GM18951 (cell line): ENCODE measurements at regions not wholly inside any gene's neighbourhood (a gene's known extent, or its start where the extent isn't known, plus 50 kb on each side); places are given as distances from the start of the nearest gene placed in this dataset.

ENCODE experiments used
- POLR2A ChIP-seq: IDR thresholded peaks from 4 replicates; pipeline ENCODE4 v1.6.1; 2011; ENCODE audit warnings: mild to moderate bottlenecking; ENCODE audit not compliant: insufficient read length, insufficient read depth; ENCODE audit errors: extremely low read depth
- in situ Hi-C: fragments of 300-500 bp; cut with MboI; formaldehyde crosslinking; loops from one replicate; pipeline ENCODE4 v1.12.0; 2022; ENCODE audit warnings: low sequenced_read_pairs, mixed read lengths, inconsistent platforms; ENCODE audit not compliant: unreplicated experiment

- TF ChIP-seq POLR2A, result no peak
- in situ Hi-C loops, result no loop called here
These were observed 421.7 kb upstream of the INTU start for GRCh38 chr4:127210893-127211649.

DNA sequence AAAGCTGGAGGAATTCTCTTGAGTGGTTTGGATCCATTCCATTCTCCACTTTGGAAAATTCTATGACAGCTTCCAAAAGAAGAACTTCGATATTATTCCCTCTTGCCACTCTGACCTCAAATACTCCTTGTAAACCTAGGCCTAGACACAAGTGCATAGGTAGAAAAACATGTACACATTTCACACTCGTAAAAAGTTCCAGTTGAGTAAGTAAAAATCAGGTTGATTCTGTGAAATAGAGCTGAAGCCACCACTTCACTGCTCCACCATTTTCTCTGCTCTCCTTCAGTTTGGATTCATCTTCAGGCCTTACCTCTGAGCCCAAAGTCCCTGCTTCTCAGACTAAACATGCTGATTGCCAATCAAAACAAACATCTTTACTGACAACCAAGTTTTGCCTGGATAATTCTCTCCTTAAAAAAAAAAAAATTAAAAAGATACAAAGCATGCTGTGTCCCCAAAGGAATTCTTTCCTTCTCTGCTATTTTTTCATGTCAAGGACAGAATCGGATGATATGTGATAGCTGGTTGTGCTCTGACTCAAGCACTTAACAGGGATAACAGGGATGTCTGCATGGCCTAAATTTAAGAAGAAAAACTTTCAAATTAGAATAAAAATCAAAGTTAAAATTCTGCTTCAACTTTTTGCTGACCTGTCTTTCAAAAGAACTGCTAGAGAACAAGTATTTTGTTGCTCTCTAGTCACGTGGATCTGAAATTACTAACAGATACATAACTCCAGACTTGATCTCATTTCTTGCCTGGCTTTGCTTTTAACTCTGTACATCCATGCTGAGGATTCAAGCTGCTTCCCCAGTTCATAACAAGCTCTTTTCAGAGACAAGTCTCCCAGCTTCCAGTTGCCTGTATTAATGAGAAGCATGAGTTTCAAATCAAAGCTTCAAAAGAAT lies 420.9 kb upstream of the INTU start:
- no peak for TF ChIP-seq POLR2A
- in situ Hi-C loops, result no loop called here

GRCh38 chr4:127212701-127213100 lies 420.1 kb upstream of the INTU start:
- in situ Hi-C loops, result no loop called here
- no peak for TF ChIP-seq POLR2A

DNA sequence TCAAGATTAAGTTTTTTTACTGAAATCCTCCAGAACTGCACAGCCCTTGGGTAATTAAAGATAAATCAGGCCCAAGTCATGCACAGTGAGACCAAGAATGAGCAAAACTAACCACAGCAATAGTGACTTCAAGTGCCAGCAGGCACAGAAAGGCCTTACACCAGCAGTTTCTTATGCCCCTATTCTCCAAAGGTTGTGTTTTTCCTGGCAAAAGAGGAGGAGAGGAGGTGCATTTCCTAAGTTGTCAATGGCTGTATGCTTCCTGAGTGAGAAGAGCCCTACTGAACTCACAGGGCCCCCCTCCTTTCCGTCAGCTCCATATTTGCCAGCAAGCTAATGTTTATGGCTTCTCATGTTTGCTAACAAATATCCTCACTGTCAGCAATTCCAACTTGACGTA lies 418.7 kb upstream of the INTU start:
- no peak for TF ChIP-seq POLR2A
- in situ Hi-C loops, result no loop called here

GRCh38 chr4:127214931-127215330 lies 417.8 kb upstream of the INTU start:
- in situ Hi-C loops, result no loop called here
- no peak for TF ChIP-seq POLR2A

- in situ Hi-C loops, result no loop called here
- no peak for TF ChIP-seq POLR2A
These were observed 415.0 kb upstream of the INTU start for GRCh38 chr4:127217586-127218229.

- no peak for TF ChIP-seq POLR2A
- in situ Hi-C loops, result no loop called here
These were observed 413.5 kb upstream of the INTU start for GRCh38 chr4:127219232-127219631.

DNA sequence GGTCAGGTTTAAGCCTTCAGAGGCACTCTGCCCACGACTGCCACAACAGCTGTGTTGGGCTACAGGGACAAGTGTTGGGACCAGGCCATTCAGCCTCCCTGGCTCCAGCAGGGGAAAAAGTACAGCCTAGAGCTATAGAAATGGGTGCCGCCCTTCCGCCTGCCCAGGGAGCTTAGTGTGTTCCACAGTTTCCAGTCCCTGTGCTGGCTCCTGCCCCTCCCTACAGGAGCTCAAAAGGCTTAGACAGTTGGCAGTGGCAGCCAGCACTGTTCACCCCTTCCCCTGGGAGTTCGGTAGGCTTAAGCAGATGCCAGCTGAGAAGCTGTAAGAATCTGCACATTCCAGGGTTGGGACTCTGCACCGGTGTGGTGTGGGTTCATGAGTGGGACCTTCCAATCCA lies 408.2 kb upstream of the INTU start:
- TF ChIP-seq POLR2A, result no peak
- in situ Hi-C loops, result no loop called here

- no peak for TF ChIP-seq POLR2A
- in situ Hi-C loops, result no loop called here
These were observed 402.7 kb upstream of the INTU start for GRCh38 chr4:127229855-127230608.

- no peak for TF ChIP-seq POLR2A
- in situ Hi-C loops, result no loop called here
These were observed 395.9 kb upstream of the INTU start for GRCh38 chr4:127236889-127237288.

GRCh38 chr4:127237581-127237980 lies 395.2 kb upstream of the INTU start:
- in situ Hi-C loops, result no loop called here

GRCh38 chr4:127238956-127239475 lies 393.7 kb upstream of the INTU start:
- TF ChIP-seq POLR2A, result no peak
- in situ Hi-C loops, result no loop called here

More at GRCh38 chr4:127237581-127237980, 395.2 kb upstream of the INTU start:
- no peak for TF ChIP-seq POLR2A

DNA sequence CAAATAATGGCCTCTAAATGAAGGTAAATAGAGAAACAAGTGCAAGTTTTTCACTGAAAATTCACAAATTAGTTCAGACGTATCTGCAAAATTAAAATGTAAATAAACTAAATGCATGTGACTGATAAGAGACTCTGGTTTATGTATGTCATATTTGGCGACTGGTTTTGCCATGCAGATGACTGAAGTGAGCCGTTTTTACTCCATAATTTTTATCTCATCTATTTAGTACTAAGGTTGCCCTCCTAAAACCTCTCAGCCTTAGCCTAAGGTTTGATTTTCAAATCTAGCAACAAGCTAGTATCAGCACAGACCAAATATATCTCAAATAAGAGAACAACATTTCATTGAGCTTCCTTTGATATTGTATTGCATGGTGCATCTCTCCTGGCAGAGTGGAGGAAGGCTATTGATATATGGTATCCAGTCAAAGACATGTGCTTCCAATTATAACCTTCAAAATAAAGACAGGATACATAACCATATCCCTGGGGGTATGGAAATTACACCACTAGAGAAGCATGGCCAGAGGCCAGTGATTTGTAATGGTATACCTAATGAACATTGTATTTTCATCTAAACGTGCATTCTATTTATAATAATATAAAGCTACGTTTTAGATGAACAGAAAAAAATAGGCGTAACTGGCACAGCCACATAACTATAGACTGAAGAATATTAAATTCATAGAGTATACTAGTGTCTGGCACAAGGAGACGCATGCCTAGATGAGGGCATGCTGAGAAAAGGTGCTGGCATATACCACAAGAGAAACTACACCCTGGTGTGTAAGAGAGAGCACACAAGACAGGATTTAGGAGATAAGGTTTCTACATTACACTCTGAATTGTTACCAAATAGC lies 392.6 kb upstream of the INTU start:
- in situ Hi-C loops, result no loop called here
- no peak for TF ChIP-seq POLR2A
